GM12891 (cell line): ENCODE measurements at regions not wholly inside any gene's neighbourhood (a gene's known extent, or its start where the extent isn't known, plus 50 kb on each side); places are given as distances from the start of the nearest gene placed in this dataset.

Experiments
- DNase-seq: peaks from one replicate; pipeline ENCODE4 v3.0.0; 2011; ENCODE audit warnings: low spot score; ENCODE audit not compliant: insufficient read length
- FAIRE-seq: peaks from 2 replicates; lab custom pipeline; 2011; peaks lifted over from hg19 to GRCh38; lab: Jason Lieb, UNC
- PAX5 ChIP-seq: IDR thresholded peaks from 2 replicates; pipeline ENCODE4 v1.6.1; 2011; ENCODE audit warnings: low read length, moderate library complexity, mild to moderate bottlenecking; ENCODE audit not compliant: insufficient read depth, severe bottlenecking
- POLR2A ChIP-seq: IDR thresholded peaks from 2 replicates; pipeline ENCODE4 v1.6.1; 2011; ENCODE audit warnings: low read depth, low read length, control low read depth
- POLR2AphosphoS5 ChIP-seq: IDR thresholded peaks from 2 replicates; pipeline ENCODE4 v1.6.1; 2011; ENCODE audit warnings: low read depth, low read length, control low read depth
- POU2F2 ChIP-seq: IDR thresholded peaks from 2 replicates; pipeline ENCODE4 v1.6.1; 2011; ENCODE audit warnings: low read depth, mild to moderate bottlenecking, control low read depth, low read length, moderate library complexity
- SPI1 ChIP-seq: IDR thresholded peaks from 2 replicates; pipeline ENCODE4 v1.6.1; 2011; ENCODE audit warnings: low read depth, low read length, control low read depth
- TAF1 ChIP-seq: IDR thresholded peaks from 2 replicates; pipeline ENCODE4 v1.6.1; 2011; ENCODE audit warnings: low read depth, low read length, control low read depth

- DNase-seq = no peak
- no peak for TF ChIP-seq POLR2A
- TF ChIP-seq PAX5 = no peak
- no peak for TF ChIP-seq POU2F2
- no peak for TF ChIP-seq POLR2AphosphoS5
- TF ChIP-seq TAF1 = no peak
- no peak for TF ChIP-seq SPI1
- no peak for FAIRE-seq
Observed at GRCh38 chr4:175339100-175339707, 421.0 kb downstream of the ADAM29 start.

- DNase-seq (no peak), FAIRE-seq (no peak)
- TF ChIP-seq SPI1 (no peak), TAF1 (no peak), POLR2A (no peak), POLR2AphosphoS5 (no peak), PAX5 (no peak), POU2F2 (no peak)
Observed at GRCh38 chr4:175341203-175341755, 423.1 kb downstream of the ADAM29 start.

GRCh38 chr4:175346376-175346775, 428.2 kb downstream of the ADAM29 start:
- DNase-seq (no peak), FAIRE-seq (no peak)
- TF ChIP-seq TAF1 (no peak), POU2F2 (no peak), POLR2A (no peak), SPI1 (no peak), PAX5 (no peak), POLR2AphosphoS5 (no peak)

GRCh38 chr4:175350246-175350645, 432.1 kb downstream of the ADAM29 start:
- DNase-seq (no peak), FAIRE-seq (no peak)
- TF ChIP-seq SPI1 (no peak), POU2F2 (no peak), POLR2A (no peak), TAF1 (no peak), PAX5 (no peak), POLR2AphosphoS5 (no peak)

- FAIRE-seq (no peak), DNase-seq (no peak)
- TF ChIP-seq TAF1 = no peak
- no peak for TF ChIP-seq POU2F2
- TF ChIP-seq SPI1 = no peak
- no peak for TF ChIP-seq POLR2AphosphoS5
- TF ChIP-seq POLR2A = no peak
- TF ChIP-seq PAX5 = no peak
Observed at GRCh38 chr4:175351473-175351872, 433.3 kb downstream of the ADAM29 start.

GRCh38 chr4:175369087-175369486, 443.0 kb downstream of the GPM6A start:
- DNase-seq (no peak), FAIRE-seq (no peak)
- TF ChIP-seq POLR2AphosphoS5 = no peak
- TF ChIP-seq PAX5 = no peak
- TF ChIP-seq TAF1 = no peak
- TF ChIP-seq SPI1 = no peak
- no peak for TF ChIP-seq POLR2A

- TF ChIP-seq POLR2AphosphoS5 (no peak), POU2F2 (no peak), TAF1 (no peak), POLR2A (no peak), SPI1 (no peak), PAX5 (no peak)
- no peak for FAIRE-seq
- DNase-seq = no peak
Observed at GRCh38 chr4:175371091-175371490, 441.0 kb downstream of the GPM6A start.

GRCh38 chr4:175373031-175373430, 439.0 kb downstream of the GPM6A start:
- no peak for TF ChIP-seq POLR2AphosphoS5
- no peak for TF ChIP-seq TAF1
- no peak for TF ChIP-seq POLR2A
- no peak for TF ChIP-seq PAX5
- no peak for TF ChIP-seq POU2F2
- no peak for TF ChIP-seq SPI1
- DNase-seq (no peak), FAIRE-seq (no peak)

- FAIRE-seq (no peak), DNase-seq (no peak)
- TF ChIP-seq POLR2AphosphoS5 (no peak), POLR2A (no peak), SPI1 (no peak), PAX5 (no peak), POU2F2 (no peak), TAF1 (no peak)
Observed at GRCh38 chr4:175374459-175374858, 437.6 kb downstream of the GPM6A start.
